Ishikawa (cell line): ENCODE measurements at regions not wholly inside any gene's neighbourhood (a gene's known extent, or its start where the extent isn't known, plus 50 kb on each side); places are given as distances from the start of the nearest gene placed in this dataset.
A peak's percentile ranks its signal among the peaks of the same experiment; 100 is the strongest.

Source experiments
- CEBPB ChIP-seq: IDR thresholded peaks from 2 replicates; pipeline ENCODE4 v1.6.1; 2012
- CREB1 ChIP-seq: IDR thresholded peaks from 2 replicates; pipeline ENCODE4 v1.6.1; 2012; ENCODE audit warnings: low read depth
- EGR1 ChIP-seq: IDR thresholded peaks from 2 replicates; pipeline ENCODE4 v1.6.1; 2012
- EP300 ChIP-seq: IDR thresholded peaks from 2 replicates; pipeline ENCODE4 v1.6.1; 2012; ENCODE audit warnings: borderline replicate concordance
- FOXM1 ChIP-seq: IDR thresholded peaks from 2 replicates; pipeline ENCODE4 v1.6.1; 2012; ENCODE audit warnings: low read depth, borderline replicate concordance
- MAX ChIP-seq: IDR thresholded peaks from 2 replicates; pipeline ENCODE4 v1.6.1; 2012
- NFIC ChIP-seq: IDR thresholded peaks from 2 replicates; pipeline ENCODE4 v1.6.1; 2012
- RAD21 ChIP-seq: IDR thresholded peaks from 2 replicates; pipeline ENCODE4 v1.6.1; 2012; ENCODE audit warnings: low read depth
- REST ChIP-seq: IDR thresholded peaks from 2 replicates; pipeline ENCODE4 v1.6.1; 2012; ENCODE audit warnings: low read depth, mild to moderate bottlenecking
- TAF1 ChIP-seq: IDR thresholded peaks from 2 replicates; pipeline ENCODE4 v1.6.1; 2012; ENCODE audit warnings: low read depth, mild to moderate bottlenecking
- TCF12 ChIP-seq: IDR thresholded peaks from 2 replicates; pipeline ENCODE4 v1.6.1; 2012; ENCODE audit warnings: low read depth
- TEAD4 ChIP-seq: IDR thresholded peaks from 2 replicates; pipeline ENCODE4 v1.6.1; 2012
- USF1 ChIP-seq: IDR thresholded peaks from 2 replicates; pipeline ENCODE4 v1.6.1; 2012
- YY1 ChIP-seq: IDR thresholded peaks from 2 replicates; pipeline ENCODE4 v1.6.1; 2012; ENCODE audit warnings: low read depth
- ZBTB7A ChIP-seq: IDR thresholded peaks from 2 replicates; pipeline ENCODE4 v1.6.1; 2012; ENCODE audit warnings: low read depth

GRCh38 chrY:26315065-26315464, 693.1 kb downstream of the CDY1 start:
- TF ChIP-seq RAD21, result peak; percentile 5; the same call in 1 of the 2 replicates

GRCh38 chrY:26354191-26354590, 732.3 kb downstream of the CDY1 start:
- TF ChIP-seq TEAD4 (no peak), REST (no peak), CREB1 (no peak), EP300 (no peak), FOXM1 (no peak), RAD21 (no peak), ZBTB7A (no peak), TAF1 (no peak), NFIC (no peak), YY1 (no peak), EGR1 (no peak), CEBPB (no peak), TCF12 (no peak), MAX (no peak), USF1 (no peak)

GRCh38 chrY:26408671-26409328, 786.9 kb downstream of the CDY1 start:
- no peak for TF ChIP-seq YY1
- no peak for TF ChIP-seq ZBTB7A
- TF ChIP-seq NFIC, result no peak
- TF ChIP-seq RAD21, result no peak
- no peak for TF ChIP-seq EGR1
- no peak for TF ChIP-seq CEBPB
- TF ChIP-seq CREB1, result no peak
- TF ChIP-seq REST, result no peak
- TF ChIP-seq MAX, result no peak
- TF ChIP-seq FOXM1, result no peak
- no peak for TF ChIP-seq TCF12
- TF ChIP-seq USF1, result no peak
- TF ChIP-seq TEAD4, result no peak
- TF ChIP-seq TAF1, result no peak
- no peak for TF ChIP-seq EP300

- TF ChIP-seq EGR1, result no peak
- TF ChIP-seq TAF1, result no peak
- TF ChIP-seq RAD21, result no peak
- no peak for TF ChIP-seq NFIC
- TF ChIP-seq FOXM1, result no peak
- TF ChIP-seq CREB1, result no peak
These were observed 787.4 kb downstream of the CDY1 start for GRCh38 chrY:26409329-26409712.
